ENCODE measurements at regions not wholly inside any gene's neighbourhood (a gene's known extent, or its start where the extent isn't known, plus 50 kb on each side); places are given as distances from the start of the nearest gene placed in this dataset.
"Not testable (repeated sequence)": the region's sequence is repeated elsewhere in the genome, so short reads cannot be mapped to it uniquely, and the experiment has no call there.

GRCh38 chr7:9725940-9726663, 1247.6 kb upstream of the PHF14 start:
- CTCF ChIA-PET, H3K36me3 Mint-ChIP-seq, H3K9me3 Mint-ChIP-seq, H3K27ac Mint-ChIP-seq, DNase-seq, H3K4me3 Mint-ChIP-seq, H3K4me1 Mint-ChIP-seq, H3K27me3 Mint-ChIP-seq: not testable (repeated sequence)

- H3K9me3 Mint-ChIP-seq, DNase-seq, H3K27me3 Mint-ChIP-seq, H3K27ac Mint-ChIP-seq, H3K4me3 Mint-ChIP-seq, CTCF ChIA-PET, H3K4me1 Mint-ChIP-seq, H3K36me3 Mint-ChIP-seq: not testable (repeated sequence)
Observed at GRCh38 chr7:9726811-9727210, 1246.9 kb upstream of the PHF14 start.

- H3K4me1 Mint-ChIP-seq, H3K27me3 Mint-ChIP-seq, CTCF ChIA-PET, DNase-seq, H3K4me3 Mint-ChIP-seq, H3K9me3 Mint-ChIP-seq, H3K27ac Mint-ChIP-seq, H3K36me3 Mint-ChIP-seq: not testable (repeated sequence)
Observed at GRCh38 chr7:9727467-9727869, 1246.2 kb upstream of the PHF14 start.

GRCh38 chr7:9728014-9728657, 1245.5 kb upstream of the PHF14 start:
- H3K27me3 Mint-ChIP-seq, H3K9me3 Mint-ChIP-seq, H3K36me3 Mint-ChIP-seq, CTCF ChIA-PET, DNase-seq, H3K27ac Mint-ChIP-seq, H3K4me3 Mint-ChIP-seq, H3K4me1 Mint-ChIP-seq: not testable (repeated sequence)

GRCh38 chr7:9752033-9752432, 1221.6 kb upstream of the PHF14 start:
- Mint-ChIP-seq H3K27me3 (no peaks in the 10 kb centered on the region), H3K4me3 (no peak overlapping the region), H3K4me1 (no peaks in the 10 kb centered on the region), H3K27ac (no peak overlapping the region), H3K36me3 (no peaks in the 10 kb centered on the region), H3K9me3 (peaks cover 5% of the 10 kb centered on the region)
- CTCF ChIA-PET: no interaction called here
- no peak for DNase-seq

- H3K36me3 Mint-ChIP-seq: no peaks in the 10 kb centered on the region
- H3K4me1 Mint-ChIP-seq: no peaks in the 10 kb centered on the region
- H3K4me3 Mint-ChIP-seq: no peak overlapping the region
- H3K27me3 Mint-ChIP-seq: no peaks in the 10 kb centered on the region
- CTCF ChIA-PET: no interaction called here
- DNase-seq: no peak
- no peak overlapping the region for H3K27ac Mint-ChIP-seq
- no peaks in the 10 kb centered on the region for H3K9me3 Mint-ChIP-seq
Observed at GRCh38 chr7:9761224-9761623, 1212.4 kb upstream of the PHF14 start.

- no peaks in the 10 kb centered on the region for H3K36me3 Mint-ChIP-seq
- no peaks in the 10 kb centered on the region for H3K27me3 Mint-ChIP-seq
- H3K4me1 Mint-ChIP-seq: no peaks in the 10 kb centered on the region
- no peak overlapping the region for H3K27ac Mint-ChIP-seq
- no peak for DNase-seq
- no peak overlapping the region for H3K4me3 Mint-ChIP-seq
- CTCF ChIA-PET: no interaction called here
- H3K9me3 Mint-ChIP-seq: peaks cover 27% of the 10 kb centered on the region
Observed at GRCh38 chr7:9776900-9777299, 1196.8 kb upstream of the PHF14 start.

- H3K27me3 Mint-ChIP-seq: no peaks in the 10 kb centered on the region
- CTCF ChIA-PET: no interaction called here
- peaks cover 27% of the 10 kb centered on the region for H3K9me3 Mint-ChIP-seq
- no peaks in the 10 kb centered on the region for H3K36me3 Mint-ChIP-seq
- no peak for DNase-seq
- H3K4me3 Mint-ChIP-seq: no peak overlapping the region
- no peak overlapping the region for H3K27ac Mint-ChIP-seq
- H3K4me1 Mint-ChIP-seq: no peaks in the 10 kb centered on the region
Observed at GRCh38 chr7:9778367-9778766, 1195.3 kb upstream of the PHF14 start.

- CTCF ChIA-PET: no interaction called here
- DNase-seq: no peak
- no peak overlapping the region for H3K4me3 Mint-ChIP-seq
- no peaks in the 10 kb centered on the region for H3K4me1 Mint-ChIP-seq
- H3K27me3 Mint-ChIP-seq: no peaks in the 10 kb centered on the region
- no peaks in the 10 kb centered on the region for H3K36me3 Mint-ChIP-seq
- H3K27ac Mint-ChIP-seq: no peak overlapping the region
- peaks cover 18% of the 10 kb centered on the region for H3K9me3 Mint-ChIP-seq
Observed at GRCh38 chr7:9781710-9782109, 1192.0 kb upstream of the PHF14 start.

- no peaks in the 10 kb centered on the region for H3K27me3 Mint-ChIP-seq
- no peaks in the 10 kb centered on the region for H3K36me3 Mint-ChIP-seq
- CTCF ChIA-PET: no interaction called here
- H3K9me3 Mint-ChIP-seq: peaks cover 15% of the 10 kb centered on the region
- H3K4me3 Mint-ChIP-seq: no peak overlapping the region
- no peak overlapping the region for H3K27ac Mint-ChIP-seq
- H3K4me1 Mint-ChIP-seq: no peaks in the 10 kb centered on the region
- DNase-seq: no peak
Observed at GRCh38 chr7:9782275-9782674, 1191.4 kb upstream of the PHF14 start.

GRCh38 chr7:9785211-9785610, 1188.5 kb upstream of the PHF14 start:
- H3K4me1 Mint-ChIP-seq: no peaks in the 10 kb centered on the region
- DNase-seq: no peak
- peaks cover 13% of the 10 kb centered on the region for H3K9me3 Mint-ChIP-seq
- H3K27ac Mint-ChIP-seq: no peak overlapping the region
- no peak overlapping the region for H3K4me3 Mint-ChIP-seq
- no peaks in the 10 kb centered on the region for H3K27me3 Mint-ChIP-seq
- H3K36me3 Mint-ChIP-seq: no peaks in the 10 kb centered on the region
- CTCF ChIA-PET: no interaction called here

GRCh38 chr7:9796241-9796640, 1177.4 kb upstream of the PHF14 start:
- peaks cover 2% of the 10 kb centered on the region for H3K9me3 Mint-ChIP-seq
- H3K27ac Mint-ChIP-seq: no peak overlapping the region
- no peak for DNase-seq
- H3K36me3 Mint-ChIP-seq: no peaks in the 10 kb centered on the region
- no peak overlapping the region for H3K4me3 Mint-ChIP-seq
- H3K4me1 Mint-ChIP-seq: no peaks in the 10 kb centered on the region
- no peaks in the 10 kb centered on the region for H3K27me3 Mint-ChIP-seq
- CTCF ChIA-PET: no interaction called here

- DNase-seq: no peak
- H3K4me1 Mint-ChIP-seq: no peaks in the 10 kb centered on the region
- H3K36me3 Mint-ChIP-seq: no peaks in the 10 kb centered on the region
- H3K4me3 Mint-ChIP-seq: no peak overlapping the region
- no peak overlapping the region for H3K27ac Mint-ChIP-seq
- CTCF ChIA-PET: no interaction called here
- H3K9me3 Mint-ChIP-seq: peaks cover 15% of the 10 kb centered on the region
- no peaks in the 10 kb centered on the region for H3K27me3 Mint-ChIP-seq
Observed at GRCh38 chr7:9822458-9823290, 1151.0 kb upstream of the PHF14 start.

- H3K4me1 Mint-ChIP-seq: no peaks in the 10 kb centered on the region
- H3K4me3 Mint-ChIP-seq: no peak overlapping the region
- no peaks in the 10 kb centered on the region for H3K27me3 Mint-ChIP-seq
- no peak overlapping the region for H3K27ac Mint-ChIP-seq
- no peaks in the 10 kb centered on the region for H3K36me3 Mint-ChIP-seq
- DNase-seq: no peak
- H3K9me3 Mint-ChIP-seq: no peaks in the 10 kb centered on the region
- CTCF ChIA-PET: no interaction called here
Observed at GRCh38 chr7:9835199-9835598, 1138.5 kb upstream of the PHF14 start.

GRCh38 chr7:9836671-9837070, 1137.0 kb upstream of the PHF14 start:
- no peaks in the 10 kb centered on the region for H3K36me3 Mint-ChIP-seq
- DNase-seq: no peak
- H3K4me3 Mint-ChIP-seq: no peak overlapping the region
- no peaks in the 10 kb centered on the region for H3K27me3 Mint-ChIP-seq
- CTCF ChIA-PET: no interaction called here
- no peak overlapping the region for H3K27ac Mint-ChIP-seq
- H3K4me1 Mint-ChIP-seq: no peaks in the 10 kb centered on the region
- H3K9me3 Mint-ChIP-seq: no peaks in the 10 kb centered on the region
